Loucy (cell line): ENCODE measurements at regions not wholly inside any gene's neighbourhood (a gene's known extent, or its start where the extent isn't known, plus 50 kb on each side); places are given as distances from the start of the nearest gene placed in this dataset.

Source experiments
- CTCF ChIP-seq: fragments of 200-600 bp; sonication (generic); conservative IDR thresholded peaks from 2 replicates; pipeline ENCODE4 v1.5.1; 2014; ENCODE audit warnings: mild to moderate bottlenecking, antibody characterized with exemption, low read length
- EZH2phosphoT487 ChIP-seq: fragments of 200-600 bp; IDR thresholded peaks from 2 replicates; pipeline ENCODE4 v1.6.1; 2018; ENCODE audit warnings: antibody characterized with exemption, mild to moderate bottlenecking, moderate library complexity, borderline replicate concordance

- TF ChIP-seq CTCF (no peak), EZH2phosphoT487 (no peak)
Observed at GRCh38 chr1:4057603-4058002, 157.5 kb upstream of the C1orf174 start.
